ENCODE measurements at regions not wholly inside any gene's neighbourhood (a gene's known extent, or its start where the extent isn't known, plus 50 kb on each side); places are given as distances from the start of the nearest gene placed in this dataset.

- H3K4me3 ChIP-seq (ENCODE audit: low read depth, low read length), result no peak overlapping the region
- TF ChIP-seq, protein P1, sequence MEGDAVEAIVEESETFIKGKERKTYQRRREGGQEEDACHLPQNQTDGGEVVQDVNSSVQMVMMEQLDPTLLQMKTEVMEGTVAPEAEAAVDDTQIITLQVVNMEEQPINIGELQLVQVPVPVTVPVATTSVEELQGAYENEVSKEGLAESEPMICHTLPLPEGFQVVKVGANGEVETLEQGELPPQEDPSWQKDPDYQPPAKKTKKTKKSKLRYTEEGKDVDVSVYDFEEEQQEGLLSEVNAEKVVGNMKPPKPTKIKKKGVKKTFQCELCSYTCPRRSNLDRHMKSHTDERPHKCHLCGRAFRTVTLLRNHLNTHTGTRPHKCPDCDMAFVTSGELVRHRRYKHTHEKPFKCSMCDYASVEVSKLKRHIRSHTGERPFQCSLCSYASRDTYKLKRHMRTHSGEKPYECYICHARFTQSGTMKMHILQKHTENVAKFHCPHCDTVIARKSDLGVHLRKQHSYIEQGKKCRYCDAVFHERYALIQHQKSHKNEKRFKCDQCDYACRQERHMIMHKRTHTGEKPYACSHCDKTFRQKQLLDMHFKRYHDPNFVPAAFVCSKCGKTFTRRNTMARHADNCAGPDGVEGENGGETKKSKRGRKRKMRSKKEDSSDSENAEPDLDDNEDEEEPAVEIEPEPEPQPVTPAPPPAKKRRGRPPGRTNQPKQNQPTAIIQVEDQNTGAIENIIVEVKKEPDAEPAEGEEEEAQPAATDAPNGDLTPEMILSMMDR (IDR thresholded peaks at IDR 0.05; ENCODE audit: low read depth, low read length), result no peak
Measured at GRCh38 chr5:12730354-12730753, 826.1 kb upstream of the CTNND2 start.

DNA sequence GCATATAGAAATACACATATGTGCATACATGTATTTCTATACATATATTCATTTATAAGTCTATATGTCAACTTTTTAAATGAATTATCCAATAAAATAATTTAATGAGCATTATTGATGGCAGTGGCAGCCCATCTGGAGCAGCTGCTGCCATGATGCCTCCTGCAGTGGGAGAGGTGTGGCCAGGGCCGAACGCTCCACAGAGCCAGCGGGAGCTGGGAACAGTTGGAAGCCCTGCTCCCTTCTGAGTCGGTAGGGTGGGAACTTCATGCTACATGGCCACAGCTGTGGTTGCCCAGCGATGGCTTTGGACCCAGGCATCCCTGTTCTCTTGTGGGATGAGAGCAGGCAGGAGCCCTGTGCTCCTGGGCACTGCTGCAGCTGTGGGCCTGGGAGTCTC, 812.4 kb upstream of the CTNND2 start:
- H3K4me3 ChIP-seq (ENCODE audit: low read depth, low read length), result no peak overlapping the region
- TF ChIP-seq, protein P1 (IDR thresholded peaks at IDR 0.05; ENCODE audit: low read depth, low read length), result no peak

GRCh38 chr5:12707560-12707959, 803.3 kb upstream of the CTNND2 start:
- H3K4me3 ChIP-seq (ENCODE audit: low read depth, low read length), result no peak overlapping the region
- TF ChIP-seq, protein P1 (IDR thresholded peaks at IDR 0.05; ENCODE audit: low read depth, low read length), result no peak

- no peak overlapping the region for H3K4me3 ChIP-seq (ENCODE audit: low read depth, low read length)
- TF ChIP-seq, protein P1 (IDR thresholded peaks at IDR 0.05; ENCODE audit: low read depth, low read length), result no peak
Measured at GRCh38 chr5:12704955-12705354, 800.7 kb upstream of the CTNND2 start.

DNA sequence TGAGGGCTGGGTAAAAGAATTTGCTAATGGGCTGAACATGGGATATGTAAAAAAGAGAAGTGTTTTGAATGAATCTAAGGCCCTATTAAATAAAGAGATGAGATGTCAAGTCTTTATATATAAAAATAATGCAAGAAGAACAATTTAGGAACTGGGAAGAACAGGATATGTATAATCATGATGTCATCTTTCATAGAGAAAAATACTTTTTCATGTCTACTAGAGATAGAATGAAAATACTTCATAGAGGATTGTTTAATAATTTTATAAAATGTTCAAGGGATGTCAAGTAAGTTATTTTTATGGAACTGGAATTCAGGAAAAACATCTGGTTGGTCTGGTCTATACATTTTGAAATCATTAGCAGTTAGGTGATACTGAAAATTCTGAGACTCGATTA, 799.0 kb upstream of the CTNND2 start:
- TF ChIP-seq, protein P1 (IDR thresholded peaks at IDR 0.05; ENCODE audit: low read depth, low read length), result no peak
- H3K4me3 ChIP-seq (ENCODE audit: low read depth, low read length), result no peak overlapping the region

GRCh38 chr5:12695651-12696050, 791.4 kb upstream of the CTNND2 start:
- no peak overlapping the region for H3K4me3 ChIP-seq (ENCODE audit: low read depth, low read length)
- TF ChIP-seq, protein P1 (IDR thresholded peaks at IDR 0.05; ENCODE audit: low read depth, low read length), result no peak

- no peak overlapping the region for H3K4me3 ChIP-seq (ENCODE audit: low read depth, low read length)
- TF ChIP-seq, protein P1 (IDR thresholded peaks at IDR 0.05; ENCODE audit: low read depth, low read length), result no peak
Measured at GRCh38 chr5:12691330-12691729, 787.1 kb upstream of the CTNND2 start.
